NOMO-1 treated with DMSO at 0.1 percent for 48 hours (cell line): ENCODE measurements at regions not wholly inside any gene's neighbourhood (a gene's known extent, or its start where the extent isn't known, plus 50 kb on each side); places are given as distances from the start of the nearest gene placed in this dataset.
"Not testable (repeated sequence)": the region's sequence is repeated elsewhere in the genome, so short reads cannot be mapped to it uniquely, and the experiment has no call there.

Experiments used
- DNase-seq: peaks from one replicate; lab custom pipeline; 2025; ENCODE audit not compliant: unreplicated experiment; lab: John Stamatoyannopoulos, UW

DNA sequence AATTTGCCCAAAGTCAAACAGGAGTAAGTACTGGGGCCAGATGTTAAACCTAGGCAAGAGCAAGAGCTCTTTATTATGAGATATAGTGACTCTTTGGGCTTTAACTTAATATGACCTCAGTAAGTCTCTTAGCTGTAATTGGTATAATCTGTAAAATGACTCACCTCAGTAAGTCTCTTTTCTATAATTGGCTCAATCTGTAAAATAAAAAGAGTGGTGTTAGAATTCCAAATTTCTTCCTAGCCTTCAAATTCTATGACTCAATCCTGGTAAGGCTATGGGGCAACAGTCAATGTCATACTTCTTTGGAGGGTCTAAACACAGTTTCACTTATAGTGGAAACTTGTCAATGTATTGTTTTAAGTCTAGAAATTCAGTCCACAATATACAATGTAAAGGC is 1608.9 kb upstream of the PIK3C3 start:
- DNase-seq, result no peak

DNA sequence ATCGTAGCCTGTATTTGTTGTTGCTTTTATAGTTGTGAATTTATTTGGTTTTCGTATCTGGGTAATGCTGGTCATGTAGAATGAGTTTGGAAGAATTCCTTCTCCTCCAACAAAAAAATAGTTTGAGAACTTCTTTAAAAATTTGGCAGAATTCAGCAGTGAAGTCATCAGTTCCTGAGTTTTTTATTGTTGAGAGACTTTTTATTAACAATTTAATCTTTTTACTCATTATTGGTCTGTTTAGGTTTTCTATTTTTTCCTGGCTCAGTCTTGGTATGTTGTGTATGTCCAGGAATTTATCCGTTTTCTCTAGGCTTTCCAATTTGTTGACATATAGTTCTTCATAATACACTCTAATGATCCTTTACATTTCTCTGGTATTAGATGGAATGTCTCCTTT is 1613.3 kb upstream of the PIK3C3 start:
- DNase-seq, result no peak

DNA sequence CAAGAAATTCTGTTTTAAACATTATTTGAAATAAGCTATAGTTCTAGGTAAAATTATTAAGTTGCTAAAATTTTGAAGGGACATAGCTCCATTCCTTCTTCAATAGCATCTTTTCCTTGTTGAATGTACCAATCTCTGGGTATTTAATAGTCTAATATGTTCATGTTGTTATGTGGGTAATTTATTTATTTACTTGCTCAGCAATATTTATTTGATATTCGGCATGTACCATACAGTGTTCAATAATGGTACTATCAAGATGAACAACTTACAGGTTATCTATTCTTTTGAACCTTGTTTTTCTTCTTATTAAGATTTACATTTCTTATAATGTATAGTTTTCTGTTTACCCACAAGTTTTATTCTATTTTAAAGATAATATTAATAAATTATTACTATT is 1616.8 kb upstream of the PIK3C3 start:
- DNase-seq, result no peak

DNA sequence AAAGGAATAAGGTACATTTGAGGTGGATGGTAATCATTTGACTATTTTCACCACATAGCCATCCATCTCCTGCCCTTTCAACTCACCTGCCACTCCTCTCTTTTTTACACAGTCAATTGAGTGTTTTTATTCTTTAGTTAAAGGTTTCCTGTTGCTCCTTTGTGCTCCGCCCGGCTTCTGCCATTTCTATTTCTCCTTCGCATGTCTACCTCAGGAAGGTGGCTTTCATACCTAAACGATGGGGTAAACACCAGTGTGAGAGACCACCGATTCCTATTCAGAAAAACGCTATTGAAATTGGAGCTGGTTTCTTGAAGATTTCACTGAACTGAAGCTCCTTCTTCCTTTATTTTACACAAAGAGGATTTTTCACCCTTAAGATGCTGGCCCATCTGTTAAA is 1628.0 kb upstream of the PIK3C3 start:
- no peak for DNase-seq

DNA sequence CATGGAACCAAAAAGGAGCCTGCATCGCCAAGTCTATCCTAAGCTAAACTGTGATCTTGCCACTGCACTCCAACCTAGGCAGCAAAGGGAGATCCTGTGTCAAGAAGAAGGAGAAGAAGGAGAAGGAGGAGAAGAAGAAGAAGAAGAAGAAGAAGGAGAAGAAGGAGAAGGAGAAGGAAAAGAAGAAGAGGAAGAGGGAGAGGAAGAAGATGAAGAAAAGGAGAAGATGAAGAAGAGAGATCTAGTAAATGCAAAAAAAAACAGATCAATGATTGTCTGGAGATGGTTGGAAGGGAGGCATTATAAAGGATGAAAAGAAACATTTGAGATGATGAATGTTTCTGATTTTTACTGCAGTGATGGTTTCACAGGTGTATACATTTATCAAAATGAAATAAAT is 1629.0 kb upstream of the PIK3C3 start:
- DNase-seq, result no peak

DNA sequence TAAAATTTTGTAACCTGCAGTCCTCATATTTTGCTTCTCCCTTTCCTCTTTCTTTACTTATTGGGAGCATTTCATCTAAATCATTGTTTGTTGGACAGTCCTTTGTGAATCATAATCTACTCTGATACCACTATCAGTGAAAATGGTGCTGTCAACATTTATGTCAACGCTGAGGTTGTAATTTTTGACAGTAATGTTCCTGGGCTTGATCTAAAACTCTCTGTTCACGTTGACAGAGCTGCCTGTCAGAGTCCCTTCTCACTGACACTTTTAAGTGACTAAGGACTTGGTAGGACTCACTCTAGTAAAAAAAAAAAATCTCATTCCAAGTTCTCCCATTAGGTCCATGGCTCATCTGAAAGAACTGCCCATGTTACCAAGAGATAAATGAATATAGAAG is 1640.8 kb upstream of the PIK3C3 start:
- no peak for DNase-seq

DNA sequence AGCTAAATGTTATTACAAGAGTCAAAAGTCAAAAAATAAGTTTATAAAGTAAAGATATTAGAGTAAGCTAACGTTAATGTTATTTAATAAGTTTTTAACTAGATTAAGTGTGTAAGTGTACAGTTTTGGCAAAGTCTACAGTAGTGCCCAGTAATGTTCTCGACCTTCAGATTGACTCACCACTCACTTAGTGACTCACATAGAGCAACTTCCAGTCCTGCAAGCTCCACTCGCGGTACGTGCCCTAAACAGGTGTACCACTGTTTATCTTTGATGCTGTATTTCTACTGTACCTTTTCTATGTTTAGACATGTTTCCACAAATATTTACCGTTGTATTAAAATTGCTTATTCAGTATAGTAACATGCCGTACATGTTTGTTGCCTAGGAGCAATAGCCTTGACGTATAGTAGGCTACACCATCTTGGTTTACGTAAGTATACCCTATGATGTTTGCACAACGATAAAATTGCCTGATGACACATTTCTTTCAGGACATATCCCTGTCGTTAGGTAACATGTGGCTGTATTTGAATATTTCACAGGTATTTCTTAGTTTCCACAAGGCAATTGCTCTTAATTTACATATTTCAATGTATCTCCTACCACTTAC is 1641.9 kb upstream of the PIK3C3 start:
- no peak for DNase-seq

DNA sequence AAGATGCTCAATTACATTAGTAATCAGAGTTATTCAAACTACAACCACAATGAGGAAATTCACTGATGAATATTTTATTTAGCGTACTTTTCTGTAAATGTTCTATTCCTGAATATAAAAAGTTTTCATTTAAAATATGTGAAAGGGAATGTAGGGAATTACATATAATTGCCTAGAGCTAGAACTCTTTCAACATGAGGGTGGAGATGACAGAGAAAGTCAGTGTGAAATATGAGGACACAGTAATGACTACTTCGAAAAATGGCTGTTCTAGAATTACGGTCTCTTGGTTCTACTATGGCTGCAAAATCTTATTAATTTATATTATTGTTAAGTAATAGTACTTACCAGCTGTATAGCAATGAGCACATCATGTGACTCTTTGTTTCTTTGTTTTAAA is 1647.4 kb upstream of the PIK3C3 start:
- DNase-seq, result no peak

DNA sequence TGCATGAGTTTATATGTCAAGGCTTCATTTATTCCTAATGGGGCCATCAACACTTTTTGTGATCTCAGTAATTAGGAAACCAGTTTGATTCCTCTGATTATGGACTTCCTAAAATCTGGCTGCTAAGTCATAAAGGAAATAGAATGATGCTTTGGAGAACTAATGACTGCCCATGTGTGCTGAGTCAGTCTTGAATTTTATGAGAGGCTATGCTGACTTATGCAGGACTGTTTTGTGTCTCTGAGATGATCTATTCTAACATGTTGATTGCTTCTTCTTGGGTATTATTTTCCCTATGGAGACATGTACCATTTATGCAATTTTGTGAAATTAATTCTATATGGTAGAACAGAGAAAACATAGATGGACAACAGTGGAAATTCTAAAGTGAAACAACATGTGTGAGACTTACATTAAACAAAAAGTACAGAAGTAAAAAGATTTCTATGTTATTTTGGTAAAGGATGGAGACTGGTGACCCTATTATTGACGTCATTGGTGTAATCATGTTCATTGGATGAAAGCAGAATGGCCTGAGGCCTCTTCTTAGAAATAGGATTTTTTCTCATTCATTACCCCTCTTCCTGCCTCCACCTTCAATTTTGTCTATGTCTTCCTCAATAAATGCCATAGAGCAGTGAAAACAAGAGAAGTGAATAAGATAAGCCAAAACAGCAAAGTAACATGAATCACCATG is 1658.2 kb upstream of the PIK3C3 start:
- DNase-seq, result no peak

DNA sequence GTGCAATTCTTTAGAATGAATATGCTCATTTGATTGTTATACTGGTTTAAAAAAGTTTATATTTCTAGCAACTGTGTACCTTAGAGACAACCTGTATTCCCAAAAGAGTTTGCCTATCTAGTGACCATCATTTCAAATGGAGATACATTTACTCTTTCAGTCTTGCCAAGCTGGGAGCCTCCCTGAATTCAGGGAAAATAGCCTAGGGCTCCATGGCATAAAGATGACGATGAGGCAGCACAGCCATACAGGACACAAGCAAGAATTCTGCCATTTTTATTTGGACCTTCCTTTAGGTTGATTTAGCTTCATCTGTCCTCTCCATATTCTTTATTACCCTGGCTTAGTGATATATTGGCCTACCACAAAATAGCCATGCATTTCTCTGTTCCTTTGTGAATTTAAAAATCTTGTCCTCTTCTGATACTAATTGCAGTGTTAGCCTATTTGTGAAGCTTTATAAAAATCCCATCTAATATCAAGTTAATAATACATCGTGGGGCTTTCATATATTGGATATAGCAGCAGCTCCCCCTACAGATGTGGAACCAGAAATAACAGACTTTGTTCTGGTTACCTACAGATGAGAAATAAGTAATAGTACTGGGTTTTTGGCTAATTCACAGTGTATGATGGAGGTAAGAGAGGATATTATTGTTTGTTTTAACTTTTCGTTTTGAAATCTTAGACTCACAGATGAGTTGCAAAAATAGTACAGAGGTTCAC is 1661.9 kb upstream of the PIK3C3 start:
- no peak for DNase-seq

DNA sequence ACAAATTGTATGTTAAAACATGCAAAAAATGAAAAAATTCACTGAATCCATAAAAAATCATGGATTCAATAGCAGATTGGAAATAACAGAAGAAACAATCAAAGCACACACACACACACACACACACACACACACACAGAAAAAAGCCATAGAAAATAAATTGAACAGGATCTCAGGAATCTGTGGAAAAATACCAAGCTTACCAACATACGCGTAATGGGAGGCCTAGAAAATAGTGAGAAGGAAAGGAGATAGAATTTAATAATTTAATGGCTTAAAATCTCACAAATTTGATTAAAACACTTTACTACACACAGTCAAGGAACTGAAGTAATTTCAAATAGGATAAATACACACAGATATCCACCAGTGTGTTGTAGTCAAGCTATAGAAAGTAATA is 1671.5 kb upstream of the PIK3C3 start:
- DNase-seq, result no peak

DNA sequence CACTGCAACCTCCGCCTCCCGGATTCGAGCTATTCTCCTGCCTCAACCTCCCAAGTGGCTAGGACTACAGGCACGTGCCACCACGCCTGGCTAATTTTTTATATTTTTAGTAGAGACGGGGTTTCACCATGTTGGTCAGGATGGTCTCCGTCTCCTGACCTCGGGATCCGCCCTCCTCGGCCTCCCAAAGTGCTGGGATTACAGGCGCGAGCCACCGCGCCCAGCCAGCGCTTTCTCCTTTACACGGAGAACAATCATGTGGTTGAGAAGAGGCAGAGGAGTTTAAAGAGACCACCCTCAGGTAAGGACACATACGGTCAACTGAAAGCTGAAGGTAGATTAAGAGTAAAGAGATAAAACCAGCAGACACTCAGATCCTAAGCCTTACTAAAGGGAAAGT is 1673.7 kb upstream of the PIK3C3 start:
- DNase-seq, result not testable (repeated sequence)

DNA sequence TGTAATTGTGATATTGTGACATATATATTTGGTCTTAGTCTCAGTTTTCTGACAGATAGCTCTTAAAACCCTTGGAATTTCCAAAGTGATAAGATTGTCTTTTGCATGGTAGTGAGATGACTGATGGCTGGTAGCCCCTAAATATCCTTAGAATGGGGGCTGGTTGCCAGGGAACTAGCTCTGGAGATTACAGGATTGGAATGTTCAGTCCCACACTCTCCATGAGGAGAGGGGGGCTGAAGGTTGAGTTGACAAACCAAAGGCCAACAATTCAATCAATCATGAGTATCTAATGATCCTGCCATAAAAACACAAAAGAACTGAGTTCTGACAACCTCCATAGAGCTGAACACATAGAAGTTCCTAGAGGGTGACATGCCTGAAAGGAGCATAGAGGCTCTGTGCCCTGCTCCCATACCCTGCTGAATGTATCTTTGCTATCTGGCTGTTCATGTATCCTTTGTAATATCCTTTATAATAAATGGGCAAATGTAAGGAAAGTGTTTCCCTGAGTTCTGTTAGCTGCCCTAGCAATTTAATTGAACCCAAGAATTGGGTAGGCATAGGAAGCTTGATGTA is 1680.3 kb upstream of the PIK3C3 start:
- no peak for DNase-seq

DNA sequence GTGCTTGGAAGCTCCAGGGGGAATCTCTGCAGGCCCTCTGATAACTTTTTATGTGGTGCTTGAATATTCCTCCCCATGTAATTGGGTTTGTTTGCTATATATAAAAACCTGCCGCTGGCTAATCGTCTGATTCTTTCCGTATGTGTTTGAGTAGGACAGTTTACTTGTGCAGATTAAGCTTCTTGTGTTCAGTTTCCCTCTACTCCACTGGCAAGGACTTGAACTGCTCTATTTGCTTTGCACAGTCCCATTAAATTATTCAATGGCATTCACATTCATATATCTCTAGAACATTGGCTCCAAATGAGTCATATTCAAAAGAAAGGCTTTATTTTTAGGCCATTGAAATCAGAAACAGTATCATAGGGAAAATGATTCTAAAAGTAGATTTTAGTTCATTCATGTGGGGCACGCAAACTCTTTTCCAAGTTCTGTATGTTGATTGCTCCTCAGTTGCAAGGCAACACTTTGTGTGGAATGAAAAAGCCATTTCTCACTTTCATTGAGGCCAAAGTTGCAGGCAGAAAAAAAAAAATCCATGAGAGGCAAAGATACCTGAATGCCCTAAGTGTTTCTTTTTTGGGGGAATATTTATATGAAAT is 1682.3 kb upstream of the PIK3C3 start:
- DNase-seq, result no peak

DNA sequence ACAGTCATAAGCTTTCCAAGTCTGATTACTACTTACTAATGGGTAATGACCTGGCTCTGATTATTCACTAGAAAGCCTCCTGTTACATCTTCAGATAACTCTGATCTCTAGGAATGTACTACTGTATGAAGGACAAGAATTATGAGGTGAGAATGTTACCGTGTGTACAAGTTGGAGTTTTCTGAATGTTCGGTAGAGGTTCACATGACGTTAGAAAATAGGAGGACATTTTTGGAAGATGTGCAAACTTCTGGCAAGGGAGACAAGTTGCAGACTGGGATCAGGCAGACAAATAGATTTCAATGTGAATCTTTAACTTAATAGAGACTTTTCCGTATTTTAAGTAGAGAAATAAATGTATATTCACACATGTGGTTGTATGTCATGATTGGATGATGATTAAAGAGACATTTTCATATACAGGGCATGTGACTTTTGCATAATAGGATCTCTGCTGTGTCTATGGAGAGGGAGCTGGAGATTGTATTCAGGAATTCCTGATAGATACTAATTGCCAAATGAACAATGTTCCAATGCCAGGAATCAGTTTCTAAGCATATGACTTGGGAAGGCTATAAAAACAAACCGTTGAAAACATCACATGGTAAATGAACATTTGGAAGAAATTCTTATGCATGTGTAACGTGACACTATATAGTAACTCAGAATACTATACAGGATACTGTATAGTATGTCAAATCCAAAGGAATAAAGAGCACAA is 1695.8 kb upstream of the PIK3C3 start:
- no peak for DNase-seq

DNA sequence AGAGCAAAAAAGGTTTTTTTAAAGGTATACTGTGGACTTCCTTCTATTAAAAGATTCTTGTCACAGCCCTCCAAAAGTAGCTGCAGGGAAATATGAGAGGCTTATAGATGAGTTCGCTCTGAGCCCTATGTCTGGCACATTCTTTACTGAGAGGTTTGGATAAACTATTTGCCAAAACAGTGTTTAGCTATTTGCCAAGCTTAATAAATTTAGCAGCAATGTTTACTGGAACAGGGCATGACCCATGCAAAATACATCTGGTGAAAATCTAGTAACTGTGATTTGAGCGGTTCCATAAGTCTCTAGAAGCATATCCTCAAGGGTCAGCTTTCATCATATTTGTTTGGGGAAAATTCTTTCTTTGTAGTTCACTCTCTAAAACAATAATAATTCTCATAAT is 1696.7 kb upstream of the PIK3C3 start:
- DNase-seq, result no peak

DNA sequence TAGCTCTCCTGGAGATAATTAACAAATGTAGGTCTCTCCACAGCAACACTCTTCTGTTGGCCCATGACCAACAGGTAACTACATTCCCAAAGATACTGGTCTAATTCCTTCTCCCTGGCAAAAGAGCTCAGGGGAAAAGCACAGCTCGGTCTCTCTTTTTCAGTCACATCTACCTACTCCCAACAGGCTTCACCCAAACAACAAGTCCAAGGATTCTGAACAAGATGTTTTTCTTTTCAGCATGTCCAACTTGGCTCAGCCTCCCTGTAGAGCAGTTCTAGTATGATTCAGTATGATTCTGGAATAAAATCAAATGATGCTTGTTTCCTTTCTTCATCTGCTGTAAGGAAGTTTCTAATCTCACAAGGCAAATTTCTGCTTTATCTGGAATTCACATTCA is 1704.8 kb upstream of the PIK3C3 start:
- DNase-seq, result no peak

DNA sequence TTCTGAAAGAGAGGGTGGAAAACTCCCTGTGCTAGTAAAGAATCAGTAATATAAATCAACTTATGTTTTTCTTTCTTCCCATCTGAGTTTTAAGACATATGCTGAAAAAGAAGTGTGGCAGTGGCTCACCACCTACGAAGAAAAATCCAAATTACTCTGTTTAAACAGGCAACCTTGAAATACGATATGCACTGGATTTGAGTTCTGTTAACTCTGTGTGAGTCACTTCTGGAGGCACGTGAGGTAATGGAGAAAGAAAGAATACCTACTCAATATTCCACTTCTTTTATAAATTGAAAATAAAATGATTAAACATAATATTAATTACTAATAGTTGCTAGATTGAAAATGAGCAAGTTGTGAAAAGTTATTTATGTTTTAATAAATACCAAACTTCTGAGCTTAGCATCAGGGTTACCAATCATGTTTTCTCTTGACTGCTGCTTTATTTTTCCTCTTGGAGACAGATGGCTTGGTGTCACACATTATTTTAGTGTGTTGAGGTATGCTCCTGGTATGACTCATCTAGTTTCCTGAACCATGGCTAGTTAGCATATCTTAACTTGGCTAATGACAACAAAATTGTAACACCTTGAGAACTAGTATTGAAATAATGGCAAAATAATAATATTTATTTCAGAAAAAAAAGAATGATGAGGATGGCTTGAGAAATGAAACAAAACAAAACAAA is 1705.5 kb upstream of the PIK3C3 start:
- DNase-seq, result no peak

DNA sequence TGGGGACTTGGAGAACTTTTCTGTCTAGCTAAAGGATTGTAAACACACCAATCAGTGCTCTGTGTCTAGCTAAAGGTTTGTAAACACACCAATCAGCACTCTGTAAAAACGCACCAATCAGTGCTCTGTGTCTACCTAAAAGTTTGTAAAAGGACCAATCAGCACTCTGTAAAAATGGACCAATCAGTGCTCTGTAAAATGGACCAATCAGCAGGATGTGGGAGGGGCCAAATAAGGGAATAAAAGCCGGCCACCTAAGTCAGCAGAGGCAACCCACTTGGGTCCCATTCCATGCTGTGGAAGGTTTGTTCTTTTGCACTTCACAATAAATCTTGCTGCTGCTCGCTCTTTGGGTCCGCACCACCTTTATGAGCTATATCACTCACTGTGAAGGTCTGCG is 1709.4 kb upstream of the PIK3C3 start:
- not testable (repeated sequence) for DNase-seq

DNA sequence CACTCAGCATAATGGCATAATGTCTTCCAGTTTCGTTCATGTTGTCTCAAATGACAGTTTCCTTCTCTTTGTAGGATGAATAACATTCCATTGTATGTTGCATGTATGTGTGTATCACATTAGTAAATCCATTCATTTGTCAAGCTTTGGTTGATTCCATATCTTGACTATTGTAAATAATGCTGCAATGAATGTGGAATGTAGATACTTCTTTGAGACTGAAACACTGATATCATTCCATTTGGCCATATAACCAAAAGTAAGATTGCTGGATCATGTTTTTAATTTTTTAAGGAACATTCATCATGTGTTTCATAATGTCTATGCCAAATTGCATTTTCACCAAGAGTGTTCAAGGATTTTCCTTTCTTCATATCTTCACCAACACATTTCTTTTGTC is 1711.4 kb upstream of the PIK3C3 start:
- DNase-seq, result no peak
